H1 (cell line): ENCODE measurements at regions not wholly inside any gene's neighbourhood (a gene's known extent, or its start where the extent isn't known, plus 50 kb on each side); places are given as distances from the start of the nearest gene placed in this dataset.

Experiments
- CTCF ChIA-PET: fragments of 300-600 bp; sonication (Branson Sonifier 250); formaldehyde crosslinking; loops from one replicate; lab custom pipeline; 2021; ENCODE audit not compliant: partially characterized antibody; lab: Charles Lee
- POLR2A ChIA-PET: fragments of 300-600 bp; sonication (Branson Sonifier 250); formaldehyde crosslinking; loops from one replicate; lab custom pipeline; 2021; ENCODE audit warnings: inconsistent platforms; ENCODE audit not compliant: partially characterized antibody; lab: Charles Lee
- DNase-seq, 2 experiments: peaks; one replicate each; pipeline versions ENCODE4 v3.0.0 to v3.0.0-alpha.2; 2010 to 2022; ENCODE audit warnings: low spot score in 2 of 2, low read depth in 1 of 2, mixed read lengths in 1 of 2
- FAIRE-seq: peaks from 2 replicates; lab custom pipeline; 2011; peaks lifted over from hg19 to GRCh38; lab: Jason Lieb, UNC
- H2AFZ ChIP-seq: 2 replicates; pipeline ENCODE4 v1.8.1; 2012; ENCODE audit warnings: low read length, inconsistent platforms
- H2AK5ac ChIP-seq: 2 replicates; pipeline ENCODE4 v1.6.1; 2013; ENCODE audit warnings: low read depth, low read length
- H2BK120ac ChIP-seq: replicated peaks from 2 replicates; pipeline ENCODE3; 2013; ENCODE audit warnings: low read depth, low read length, inconsistent platforms
- H2BK12ac ChIP-seq: 2 replicates; pipeline ENCODE4 v1.6.1; 2013; ENCODE audit warnings: low read depth, low read length
- H2BK15ac ChIP-seq: 2 replicates; pipeline ENCODE4 v1.6.1; 2013; ENCODE audit warnings: low read length
- H2BK20ac ChIP-seq: 2 replicates; pipeline ENCODE4 v1.6.1; 2013; ENCODE audit warnings: low read length
- H2BK5ac ChIP-seq: 2 replicates; pipeline ENCODE4 v1.6.1; 2013; ENCODE audit warnings: low read depth, low read length
- H3K14ac ChIP-seq: 2 replicates; pipeline ENCODE4 v1.6.1; 2013; ENCODE audit warnings: inconsistent platforms; ENCODE audit not compliant: insufficient read length
- H3K18ac ChIP-seq: 2 replicates; pipeline ENCODE4 v1.6.1; 2013; ENCODE audit warnings: low read length; ENCODE audit errors: extremely low read depth
- H3K23ac ChIP-seq: 2 replicates; pipeline ENCODE4 v1.6.1; 2013; ENCODE audit warnings: inconsistent platforms; ENCODE audit not compliant: insufficient read length
- H3K23me2 ChIP-seq: 2 replicates; pipeline ENCODE4 v1.6.1; 2013; ENCODE audit warnings: low read depth, low read length
- H3K27ac ChIP-seq: 2 replicates; pipeline ENCODE4 v1.6.1; 2011; ENCODE audit warnings: low read depth, low read length, inconsistent platforms
- H3K27me3 ChIP-seq, 4 experiments: replicated peaks in 1 of 4; 1 replicate in 1 of 4; 2 replicates in 3 of 4; pipeline versions ENCODE4 v1.6.1 to v1.8.1; 2011 to 2013; ENCODE audit warnings: low read length in 3 of 4, mild to moderate bottlenecking in 3 of 4, inconsistent platforms in 2 of 4, mixed read lengths in 2 of 4, moderate library complexity in 1 of 4; ENCODE audit not compliant: control insufficient read depth in 3 of 4, insufficient read depth in 3 of 4; ENCODE audit errors: extremely low read depth in 1 of 4
- H3K36me3 ChIP-seq, 4 experiments: 2 replicates each; pipeline versions ENCODE4 v1.6.1 to v1.8.1; 2011 to 2013; ENCODE audit warnings: mild to moderate bottlenecking in 4 of 4, low read length in 3 of 4, moderate library complexity in 2 of 4, control low read depth in 1 of 4, inconsistent platforms in 1 of 4; ENCODE audit not compliant: insufficient read depth in 4 of 4, control insufficient read depth in 2 of 4
- H3K4ac ChIP-seq: replicated peaks from 2 replicates; pipeline ENCODE3; 2013; ENCODE audit warnings: low read length, low read depth, mixed read lengths, inconsistent platforms; ENCODE audit not compliant: insufficient read length
- H3K4me1 ChIP-seq, 4 experiments: replicated peaks in 1 of 4; 1 replicate in 1 of 4; 2 replicates in 3 of 4; pipeline versions ENCODE4 v1.6.1 to v1.8.1; 2011 to 2013; ENCODE audit warnings: low read length in 3 of 4, inconsistent platforms in 2 of 4, mixed read lengths in 1 of 4; ENCODE audit not compliant: insufficient read depth in 4 of 4, control insufficient read depth in 3 of 4
- H3K4me2 ChIP-seq, 2 experiments: 2 replicates each; pipeline versions ENCODE4 v1.6.1 to v1.8.1; 2011 to 2013; ENCODE audit warnings: low read depth in 2 of 2, low read length in 2 of 2, control low read depth in 1 of 2, inconsistent platforms in 1 of 2, mild to moderate bottlenecking in 1 of 2; ENCODE audit not compliant: insufficient read depth in 1 of 2
- H3K4me3 ChIP-seq, 4 experiments: fragments of 200-600, 300-600 bp in 1 of 4; sonication (generic), shearing (Covaris generic), sonication (Bioruptor Twin) in 1 of 4; 2 replicates each; pipeline versions ENCODE4 v1.5.1 to v1.8.1; 2011 to 2016; ENCODE audit warnings: low read length in 4 of 4, low read depth in 3 of 4, control low read depth in 2 of 4, inconsistent platforms in 2 of 4, mild to moderate bottlenecking in 2 of 4, mixed read lengths in 1 of 4, moderate library complexity in 1 of 4; ENCODE audit not compliant: insufficient read depth in 2 of 4; ENCODE audit errors: extremely low read depth in 1 of 4
- H3K56ac ChIP-seq: replicated peaks from 2 replicates; pipeline ENCODE3; 2013; ENCODE audit warnings: low read depth, mild to moderate bottlenecking, mixed read lengths, low read length, inconsistent platforms; ENCODE audit not compliant: insufficient read length
- H3K79me1 ChIP-seq: 2 replicates; pipeline ENCODE4 v1.6.1; 2013; ENCODE audit warnings: low read depth, low read length, control low read depth
- H3K79me2 ChIP-seq, 2 experiments: 2 replicates each; pipeline versions ENCODE4 v1.6.1 to v1.8.1; 2012 to 2013; ENCODE audit warnings: low read length in 2 of 2, mild to moderate bottlenecking in 2 of 2, inconsistent platforms in 1 of 2; ENCODE audit not compliant: insufficient read depth in 2 of 2, control insufficient read depth in 1 of 2
- H3K9ac ChIP-seq, 4 experiments: replicated peaks in 1 of 4; 1 replicate in 1 of 4; 2 replicates in 3 of 4; pipeline versions ENCODE4 v1.6.1 to v1.8.1; 2011 to 2013; ENCODE audit warnings: low read depth in 3 of 4, low read length in 3 of 4, control low read depth in 2 of 4, mild to moderate bottlenecking in 2 of 4, moderate library complexity in 2 of 4, inconsistent platforms in 1 of 4; ENCODE audit errors: extremely low read depth in 1 of 4
- H3K9me3 ChIP-seq, 2 experiments: 2 replicates each; pipeline versions ENCODE4 v1.6.1 to v1.8.1; 2012 to 2013; ENCODE audit warnings: mild to moderate bottlenecking in 2 of 2, moderate library complexity in 2 of 2, control low read depth in 1 of 2, inconsistent platforms in 1 of 2, low read depth in 1 of 2, low read length in 1 of 2, mixed read lengths in 1 of 2; ENCODE audit not compliant: insufficient read depth in 2 of 2
- H4K20me1 ChIP-seq, 2 experiments: replicated peaks in 1 of 2; 2 replicates each; pipeline versions ENCODE3 to v1.8.1; 2011 to 2013; ENCODE audit warnings: inconsistent platforms in 2 of 2, low read length in 2 of 2, mild to moderate bottlenecking in 1 of 2; ENCODE audit not compliant: insufficient read depth in 2 of 2, control insufficient read depth in 1 of 2
- H4K5ac ChIP-seq: 2 replicates; pipeline ENCODE4 v1.6.1; 2013; ENCODE audit warnings: low read length, low read depth, mixed read lengths, inconsistent platforms; ENCODE audit not compliant: insufficient read length
- H4K8ac ChIP-seq: 2 replicates; pipeline ENCODE4 v1.8.0; 2013; ENCODE audit warnings: mild to moderate bottlenecking, moderate library complexity, low read length, inconsistent platforms; ENCODE audit not compliant: insufficient read depth; ENCODE audit errors: extremely low read depth
- H4K91ac ChIP-seq: replicated peaks from 2 replicates; pipeline ENCODE3; 2013; ENCODE audit warnings: low read length, mixed read lengths, inconsistent platforms; ENCODE audit not compliant: insufficient read length
- CTBP2 ChIP-seq: IDR thresholded peaks from 2 replicates; pipeline ENCODE4 v1.7.0; 2011; ENCODE audit warnings: borderline replicate concordance, mild to moderate bottlenecking, moderate library complexity, mixed read lengths, low read length; ENCODE audit not compliant: insufficient read depth, insufficient read length
- EGR1 ChIP-seq: IDR thresholded peaks from 2 replicates; pipeline ENCODE4 v1.6.1; 2011; ENCODE audit warnings: low read depth, low read length, borderline replicate concordance
- HDAC2 ChIP-seq, 2 experiments: fragments of 300-600 bp in 1 of 2; sonication (generic) in 1 of 2; IDR thresholded peaks; 2 replicates each; pipeline ENCODE4 v1.6.1; 2011 to 2012; ENCODE audit warnings: low read depth in 2 of 2, low read length in 2 of 2, mild to moderate bottlenecking in 2 of 2, moderate library complexity in 2 of 2, borderline replicate concordance in 1 of 2, inconsistent platforms in 1 of 2
- NANOG ChIP-seq: IDR thresholded peaks from 2 replicates; pipeline ENCODE4 v1.6.1; 2011; ENCODE audit warnings: low read length, low read depth, mild to moderate bottlenecking, inconsistent platforms; ENCODE audit not compliant: insufficient read depth, poor library complexity, severe bottlenecking
- PHF8 ChIP-seq: fragments of 200-600 bp; sonication (generic); conservative IDR thresholded peaks from 2 replicates; pipeline ENCODE4 v1.7.1; 2012; ENCODE audit warnings: low read depth, mild to moderate bottlenecking, inconsistent platforms, low read length, moderate library complexity
- POU5F1 ChIP-seq: IDR thresholded peaks from 2 replicates; pipeline ENCODE4 v1.6.1; 2011; ENCODE audit warnings: low read depth, mild to moderate bottlenecking, low read length, moderate library complexity
- USF2 ChIP-seq: IDR thresholded peaks from 2 replicates; pipeline ENCODE4 v1.6.1; 2011; ENCODE audit warnings: low read length, improper control_type of control experiment
- WGBS, 2 experiments: shearing (Covaris generic) in 1 of 2; methylation state at CpG; one replicate each; pipeline versions ENCODE4 v1.1.6 to v1.1.7; 2013 to 2015; ENCODE audit warnings: low lambda C conversion rate in 2 of 2, mixed read lengths in 2 of 2, inconsistent platforms in 1 of 2, low coverage in 1 of 2, missing lambda C conversion rate in 1 of 2; ENCODE audit not compliant: insufficient replicate concordance in 2 of 2, insufficient coverage in 1 of 2, insufficient read length in 1 of 2; ENCODE audit errors: extremely low coverage in 1 of 2, missing lambda C conversion rate in 1 of 2; 5-methylcytosine and 5-hydroxymethylcytosine counted together

GRCh38 chr10:128686630-128687278, 560.5 kb upstream of the MKI67 start:
- Histone ChIP-seq H3K36me3 (no peaks in the 10 kb centered on the region), H3K56ac (no peak overlapping the region), H2BK20ac (no peak overlapping the region), H3K18ac (0 out of 2 replicates have a peak overlapping the region, but pooled peaks have one; percentile 43), H3K9me3 (no peaks in the 10 kb centered on the region), H2BK5ac (no peak overlapping the region), H3K14ac (no peak overlapping the region), H2AFZ (no peak overlapping the region; the same call in 1 of the 2 replicates), H2AK5ac (no peak overlapping the region), H3K27ac (no peak overlapping the region), H3K79me1 (no peaks in the 10 kb centered on the region), H3K27me3 (no peaks in the 10 kb centered on the region), H4K20me1 (no peaks in the 10 kb centered on the region), H4K8ac (no peak overlapping the region), H4K91ac (no peak overlapping the region), H3K4me1 (peaks cover 0 to 7% (median 0%) of the 10 kb centered on the region in 4 experiments; a peak in 3 of 7 replicates), H3K4me2 (no peak overlapping the region), H3K4me3 (no peak overlapping the region), H2BK15ac (no peak overlapping the region), H3K9ac (no peak overlapping the region), H3K23ac (no peak overlapping the region), H3K79me2 (no peaks in the 10 kb centered on the region), H4K5ac (no peak overlapping the region), H2BK120ac (no peak overlapping the region), H2BK12ac (no peak overlapping the region), H3K4ac (no peak overlapping the region), H3K23me2 (no peaks in the 10 kb centered on the region; the same call in 1 of the 2 replicates)
- POLR2A ChIA-PET: no interaction called here
- DNase-seq (no peak), FAIRE-seq (no peak)
- 85% methylated on average over 11 of the region's 11 CpGs; no CpG with 5 or more reads in 1 of the 2 experiments for WGBS, 2 experiments
- CTCF ChIA-PET: interaction anchor here (1.5 kb wide), 1 partner anchor 56 kb away, joined by 4 read pairs; no protein-coding TSS in a partner anchor
- no peak for TF ChIP-seq PHF8
- no peak for TF ChIP-seq POU5F1
- no peak for TF ChIP-seq NANOG
- no peak for TF ChIP-seq USF2
- no peak for TF ChIP-seq CTBP2
- TF ChIP-seq EGR1: no peak
- no peak for TF ChIP-seq HDAC2 (IDR thresholded peaks at IDR 0.05; ENCODE audit: borderline replicate concordance in 1 of 2, low read depth in 2 of 2, low read length in 2 of 2)
